ENCODE measurements at regions not wholly inside any gene's neighbourhood (a gene's known extent, or its start where the extent isn't known, plus 50 kb on each side); places are given as distances from the start of the nearest gene placed in this dataset.

DNA sequence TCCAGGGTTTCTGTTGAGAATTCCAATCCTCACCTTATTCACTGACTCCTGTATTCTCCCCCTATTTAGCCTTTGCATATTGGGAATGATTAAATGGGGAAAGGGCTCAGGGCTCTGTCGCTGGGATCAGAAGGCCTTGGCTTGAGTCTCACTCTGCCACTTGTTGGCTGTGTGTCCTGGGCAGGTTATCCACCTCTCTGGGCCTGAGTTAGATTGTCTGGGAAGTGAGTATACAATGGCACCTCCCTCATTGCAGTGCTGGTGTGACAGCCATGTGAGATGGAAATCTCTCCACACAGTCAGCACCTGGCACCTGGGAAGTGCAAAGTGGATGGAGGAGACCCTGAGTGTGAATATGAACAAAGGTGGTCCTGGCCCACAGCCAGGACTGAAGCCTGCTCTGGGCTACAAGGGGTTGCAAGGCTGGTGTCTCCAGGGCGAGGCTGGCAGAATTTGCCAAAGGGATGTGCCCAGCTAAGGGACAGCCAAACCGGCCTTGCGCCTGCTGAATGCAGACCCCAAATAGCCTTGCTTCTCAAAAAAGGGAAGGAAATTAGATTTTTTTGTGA, 200.0 kb upstream of the PMEPA1 start:
- DNase-seq (ENCODE audit: low read depth, low spot score): no peak
- ChIA-PET POLR2A (no interaction called here), CTCF (no interaction called here)
- TF ChIP-seq, protein P1, sequence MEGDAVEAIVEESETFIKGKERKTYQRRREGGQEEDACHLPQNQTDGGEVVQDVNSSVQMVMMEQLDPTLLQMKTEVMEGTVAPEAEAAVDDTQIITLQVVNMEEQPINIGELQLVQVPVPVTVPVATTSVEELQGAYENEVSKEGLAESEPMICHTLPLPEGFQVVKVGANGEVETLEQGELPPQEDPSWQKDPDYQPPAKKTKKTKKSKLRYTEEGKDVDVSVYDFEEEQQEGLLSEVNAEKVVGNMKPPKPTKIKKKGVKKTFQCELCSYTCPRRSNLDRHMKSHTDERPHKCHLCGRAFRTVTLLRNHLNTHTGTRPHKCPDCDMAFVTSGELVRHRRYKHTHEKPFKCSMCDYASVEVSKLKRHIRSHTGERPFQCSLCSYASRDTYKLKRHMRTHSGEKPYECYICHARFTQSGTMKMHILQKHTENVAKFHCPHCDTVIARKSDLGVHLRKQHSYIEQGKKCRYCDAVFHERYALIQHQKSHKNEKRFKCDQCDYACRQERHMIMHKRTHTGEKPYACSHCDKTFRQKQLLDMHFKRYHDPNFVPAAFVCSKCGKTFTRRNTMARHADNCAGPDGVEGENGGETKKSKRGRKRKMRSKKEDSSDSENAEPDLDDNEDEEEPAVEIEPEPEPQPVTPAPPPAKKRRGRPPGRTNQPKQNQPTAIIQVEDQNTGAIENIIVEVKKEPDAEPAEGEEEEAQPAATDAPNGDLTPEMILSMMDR (IDR thresholded peaks at IDR 0.05; ENCODE audit: low read depth, low read length): no peak
- Histone ChIP-seq H3K4me3 (ENCODE audit: low read depth, low read length) (no peak overlapping the region), H3K9me3 (ENCODE audit: control insufficient read depth, insufficient read depth, low read length) (no peaks in the 10 kb centered on the region), H3K27me3 (ENCODE audit: control insufficient read depth, insufficient read depth, low read length) (no peaks in the 10 kb centered on the region), H3K27ac (ENCODE audit: low read depth, low read length) (no peak overlapping the region)

DNA sequence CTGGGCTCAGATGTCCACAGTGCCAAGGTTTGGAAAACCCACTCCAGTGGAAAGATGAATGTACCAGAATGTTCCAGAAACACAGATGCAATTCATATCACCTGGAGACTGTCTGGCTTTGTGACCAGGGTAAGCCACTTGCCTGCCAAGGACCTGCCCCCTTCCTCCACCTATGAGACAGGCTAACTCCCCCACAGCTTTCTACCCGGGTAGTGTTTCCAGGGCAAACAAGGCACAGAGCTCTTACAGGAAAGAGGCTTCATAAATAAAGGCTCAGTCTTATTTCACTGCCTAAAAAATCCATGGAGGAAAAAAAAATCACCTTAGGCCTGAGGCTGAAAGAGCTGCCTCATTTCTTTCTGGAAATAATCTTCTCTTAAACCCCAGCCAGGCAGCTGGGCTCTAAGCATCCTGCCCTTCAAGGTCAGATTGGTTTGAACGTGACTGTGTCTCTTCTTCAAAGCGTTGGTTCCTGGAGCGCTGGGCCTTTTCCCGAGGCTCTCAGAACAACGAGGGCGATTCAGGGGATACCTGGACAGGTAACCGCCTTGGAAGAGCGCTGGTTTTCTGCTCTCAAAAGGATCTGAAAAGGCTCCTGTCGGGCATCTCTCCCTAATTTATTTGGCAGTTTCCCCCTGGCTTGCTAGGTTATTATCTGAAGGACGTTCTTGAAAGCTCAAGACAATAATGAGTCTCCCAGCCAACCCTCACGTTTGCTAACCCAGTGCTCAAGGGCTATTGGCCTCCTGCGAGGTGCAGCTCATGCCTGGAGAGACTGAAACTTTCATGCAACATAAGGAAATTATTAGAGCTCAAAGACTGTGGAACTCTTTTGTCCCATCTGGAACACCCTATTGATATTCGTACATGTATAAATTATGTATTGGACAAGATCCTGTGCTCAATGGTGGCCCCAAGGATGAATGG, 199.2 kb upstream of the PMEPA1 start:
- CTCF ChIA-PET: no interaction called here
- TF ChIP-seq, protein P1 (IDR thresholded peaks at IDR 0.05; ENCODE audit: low read depth, low read length): no peak
- no peak for DNase-seq (ENCODE audit: low read depth, low spot score)
- peaks cover under 1% of the 10 kb centered on the region for H3K27me3 ChIP-seq (ENCODE audit: control insufficient read depth, insufficient read depth, low read length)
- POLR2A ChIA-PET: no interaction called here
- no peak overlapping the region for H3K27ac ChIP-seq (ENCODE audit: low read depth, low read length)
- no peak overlapping the region for H3K4me3 ChIP-seq (ENCODE audit: low read depth, low read length)
- no peaks in the 10 kb centered on the region for H3K9me3 ChIP-seq (ENCODE audit: control insufficient read depth, insufficient read depth, low read length)

GRCh38 chr20:57908226-57908625, 198.4 kb upstream of the PMEPA1 start:
- Histone ChIP-seq H3K9me3 (ENCODE audit: control insufficient read depth, insufficient read depth, low read length) (no peaks in the 10 kb centered on the region), H3K27me3 (ENCODE audit: control insufficient read depth, insufficient read depth, low read length) (peaks cover 4% of the 10 kb centered on the region), H3K27ac (ENCODE audit: low read depth, low read length) (no peak overlapping the region), H3K4me3 (ENCODE audit: low read depth, low read length) (no peak overlapping the region)
- no peak for DNase-seq (ENCODE audit: low read depth, low spot score)
- TF ChIP-seq, protein P1 (IDR thresholded peaks at IDR 0.05; ENCODE audit: low read depth, low read length): no peak
- CTCF ChIA-PET: no interaction called here
- POLR2A ChIA-PET: no interaction called here

DNA sequence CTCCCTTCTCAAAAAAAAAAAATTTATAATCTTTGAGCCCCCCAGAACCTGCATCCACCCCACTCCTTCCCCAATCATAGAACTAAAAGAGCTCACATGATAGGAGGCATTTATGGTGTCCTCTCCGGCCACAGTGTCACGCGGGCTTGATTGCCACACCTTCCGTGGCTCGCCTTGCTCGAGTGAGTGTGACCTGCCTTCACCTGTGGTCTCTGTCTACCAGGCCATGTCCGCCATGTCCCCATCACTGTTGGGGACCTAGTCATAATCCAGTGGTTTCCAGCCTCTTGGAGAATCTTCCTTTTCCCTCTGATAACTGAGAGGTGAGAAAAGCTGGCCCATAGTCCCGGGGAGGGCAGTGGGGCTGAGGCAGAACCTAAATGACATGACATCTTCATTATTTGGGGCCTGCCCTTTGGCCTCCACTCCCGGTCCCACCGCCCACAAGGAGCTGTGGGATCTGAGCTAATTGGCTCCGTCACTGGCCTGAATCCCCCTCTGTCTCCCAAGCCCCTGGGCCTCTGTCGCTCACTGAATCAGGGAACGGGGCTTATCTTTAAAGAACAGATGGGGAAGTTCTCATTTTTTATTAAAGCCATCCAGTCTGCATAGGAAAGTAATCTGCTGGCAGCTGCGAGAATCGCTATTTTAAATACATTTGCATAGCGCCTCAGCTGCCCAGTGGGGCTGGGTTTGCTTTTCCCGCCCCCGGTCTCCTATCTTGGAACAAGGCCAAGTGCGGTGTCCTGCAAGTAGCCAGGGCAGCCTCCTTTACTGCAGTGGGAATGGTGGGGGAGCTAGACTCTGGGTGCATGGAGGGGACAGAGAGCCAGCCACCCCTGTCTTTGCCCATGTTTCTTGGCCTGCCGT, 197.6 kb upstream of the PMEPA1 start:
- no peaks in the 10 kb centered on the region for H3K9me3 ChIP-seq (ENCODE audit: control insufficient read depth, insufficient read depth, low read length)
- POLR2A ChIA-PET: no interaction called here
- no peak for DNase-seq (ENCODE audit: low read depth, low spot score)
- CTCF ChIA-PET: no interaction called here
- TF ChIP-seq, protein P1 (IDR thresholded peaks at IDR 0.05; ENCODE audit: low read depth, low read length): no peak
- H3K27me3 ChIP-seq (ENCODE audit: control insufficient read depth, insufficient read depth, low read length): peaks cover 4% of the 10 kb centered on the region
- no peak overlapping the region for H3K27ac ChIP-seq (ENCODE audit: low read depth, low read length)
- H3K4me3 ChIP-seq (ENCODE audit: low read depth, low read length): no peak overlapping the region

Measured in AG04450 (cell line).